B cell (primary cell): ENCODE measurements at regions not wholly inside any gene's neighbourhood (a gene's known extent, or its start where the extent isn't known, plus 50 kb on each side); places are given as distances from the start of the nearest gene placed in this dataset.
"Not testable (repeated sequence)": the region's sequence is repeated elsewhere in the genome, so short reads cannot be mapped to it uniquely, and the experiment has no call there.

Experiments
- ATAC-seq: fragments of 200-7000 bp; cut with Tn5 transposase; one replicate; pipeline ENCODE4 v1.10.0; 2021; ENCODE audit warnings: low read depth, mild to moderate bottlenecking, moderate number of reproducible peaks, moderate library complexity
- CTCF ChIA-PET: fragments of 350-600 bp; sonication (Branson Sonifier 250); formaldehyde crosslinking; loops from one replicate; lab custom pipeline; 2021; ENCODE audit warnings: antibody characterized with exemption, inconsistent platforms; lab: Charles Lee
- POLR2A ChIA-PET: fragments of 350-600 bp; sonication (Branson Sonifier 250); formaldehyde crosslinking; loops from one replicate; lab custom pipeline; 2021; ENCODE audit warnings: antibody characterized with exemption; lab: Charles Lee
- DNase-seq: peaks from one replicate; pipeline ENCODE4 v3.0.0; 2013
- H2AFZ ChIP-seq: 2 replicates; pipeline ENCODE4 v1.6.1; 2012; ENCODE audit warnings: mild to moderate bottlenecking, low read depth, low read length; ENCODE audit not compliant: insufficient read depth, poor library complexity, severe bottlenecking
- H3K27ac ChIP-seq, 2 donors: 1 replicate in 1 of 2; 2 replicates in 1 of 2; pipeline ENCODE4 v1.5.1; 2012 to 2013; ENCODE audit warnings: low read length in 2 of 2, mild to moderate bottlenecking in 2 of 2, moderate library complexity in 1 of 2
- H3K27me3 ChIP-seq, 4 experiments: fragments of 200-600 bp in 1 of 4; sonication (generic) in 1 of 4; replicated peaks in 1 of 4; 1 replicate in 2 of 4; 2 replicates in 2 of 4; pipeline versions ENCODE4 v1.6.1 to v1.7.0; 2013 to 2016; ENCODE audit warnings: low read length in 3 of 4, mild to moderate bottlenecking in 2 of 4, mixed read lengths in 1 of 4, moderate library complexity in 1 of 4; ENCODE audit not compliant: insufficient read depth in 4 of 4, control insufficient read depth in 3 of 4; ENCODE audit errors: control extremely low read depth in 1 of 4
- H3K36me3 ChIP-seq, 2 experiments: replicated peaks in 1 of 2; 1 replicate in 1 of 2; 2 replicates in 1 of 2; pipeline versions ENCODE4 v1.6.1 to v1.7.1; 2013; ENCODE audit warnings: low read length in 1 of 2; ENCODE audit not compliant: insufficient read depth in 2 of 2, control insufficient read depth in 1 of 2; ENCODE audit errors: control extremely low read depth in 1 of 2, extremely low read depth in 1 of 2
- H3K4me1 ChIP-seq, 2 donors: fragments of 200-600 bp in 1 of 2; sonication (generic) in 1 of 2; 1 replicate in 1 of 2; 2 replicates in 1 of 2; pipeline versions ENCODE4 v1.5.1 to v1.6.1; 2013 to 2017; ENCODE audit warnings: low read length in 2 of 2; ENCODE audit not compliant: control insufficient read depth in 2 of 2, insufficient read depth in 2 of 2
- H3K4me2 ChIP-seq: replicated peaks from 2 replicates; pipeline ENCODE3; 2012; ENCODE audit warnings: mild to moderate bottlenecking, low read depth, low read length; ENCODE audit not compliant: poor library complexity, severe bottlenecking
- H3K4me3 ChIP-seq, 5 experiments: fragments of 200-600 bp in 1 of 5; sonication (generic) in 1 of 5; 1 replicate in 3 of 5; 2 replicates in 2 of 5; pipeline versions ENCODE4 v1.5.1 to v1.7.0; 2011 to 2016; ENCODE audit warnings: low read length in 4 of 5, mild to moderate bottlenecking in 4 of 5, low read depth in 2 of 5, control low read depth in 1 of 5, moderate library complexity in 1 of 5; ENCODE audit not compliant: insufficient read depth in 1 of 5; ENCODE audit errors: control extremely low read depth in 1 of 5, extremely low read depth in 1 of 5
- H3K79me2 ChIP-seq: fragments of 200-600 bp; sonication (generic); one replicate; pipeline ENCODE4 v1.6.0; 2016; ENCODE audit warnings: low read length; ENCODE audit not compliant: control insufficient read depth, insufficient read depth
- H3K9ac ChIP-seq: fragments of 200-600 bp; sonication (generic); 2 replicates; pipeline ENCODE4 v1.6.1; 2017; ENCODE audit warnings: mild to moderate bottlenecking, low read length, moderate library complexity
- H3K9me3 ChIP-seq, 3 donors: one replicate each; pipeline versions ENCODE4 v1.6.1 to v1.7.1; 2013; ENCODE audit warnings: low read length in 2 of 3; ENCODE audit not compliant: control insufficient read depth in 2 of 3, insufficient read depth in 1 of 3; ENCODE audit errors: control extremely low read depth in 1 of 3
- H4K20me1 ChIP-seq: 2 replicates; pipeline ENCODE4 v1.6.0; 2012; ENCODE audit warnings: mild to moderate bottlenecking, low read length; ENCODE audit not compliant: insufficient read depth, control insufficient read depth, poor library complexity, severe bottlenecking
- H3K27ac Mint-ChIP-seq: one replicate; pipeline ENCODE4 v1.8.0; 2021; ENCODE audit warnings: mixed read lengths
- H3K27me3 Mint-ChIP-seq: one replicate; pipeline ENCODE4 v1.8.0; 2021; ENCODE audit warnings: mixed read lengths
- H3K4me1 Mint-ChIP-seq: one replicate; pipeline ENCODE4 v1.8.0; 2021; ENCODE audit warnings: mixed read lengths
- H3K4me3 Mint-ChIP-seq: one replicate; pipeline ENCODE4 v1.8.0; 2021; ENCODE audit warnings: mixed read lengths
- H3K9me3 Mint-ChIP-seq: one replicate; pipeline ENCODE4 v1.8.0; 2022; ENCODE audit warnings: mixed read lengths; ENCODE audit not compliant: insufficient read depth
- CTCF ChIP-seq: fragments of 200-600 bp; IDR thresholded peaks from one replicate; pipeline ENCODE4 v1.8.0; 2022; ENCODE audit warnings: antibody characterized with exemption, mild to moderate bottlenecking
- EZH2 ChIP-seq: IDR thresholded peaks from 2 replicates; pipeline ENCODE4 v1.6.1; 2012; ENCODE audit warnings: borderline replicate concordance, low read depth, mild to moderate bottlenecking, moderate library complexity, low read length; ENCODE audit not compliant: insufficient read depth, poor library complexity, severe bottlenecking
- WGBS: methylation state at CpG from one replicate; pipeline ENCODE4 v1.1.5; 2013; ENCODE audit warnings: missing lambda C conversion rate; ENCODE audit not compliant: insufficient coverage; 5-methylcytosine and 5-hydroxymethylcytosine counted together
- intact Hi-C: fragments of 100-400 bp; cut with micrococcal nuclease; formaldehyde crosslinking; loops from one replicate; pipeline ENCODE4 v1.10.0; 2022

GRCh38 chr10:21355591-21356011, 169.9 kb downstream of the SKIDA1 start:
- ATAC-seq (no peak), DNase-seq (no peak)
- Mint-ChIP-seq H3K4me1 (no peaks in the 10 kb centered on the region), H3K9me3 (no peaks in the 10 kb centered on the region), H3K27ac (no peak overlapping the region), H3K27me3 (peaks cover 10% of the 10 kb centered on the region), H3K4me3 (no peak overlapping the region)
- TF ChIP-seq CTCF, result no peak
- no peak for TF ChIP-seq EZH2
- ChIA-PET CTCF (no interaction called here), POLR2A (no interaction called here)
- 64% methylated on average over 2 of the region's 2 CpGs for WGBS
- no peaks in the 10 kb centered on the region for H3K4me1 ChIP-seq
- no peaks in the 10 kb centered on the region for H3K79me2 ChIP-seq
- intact Hi-C loops, result no loop called here
- no peaks in the 10 kb centered on the region for H3K36me3 ChIP-seq
- H3K9ac ChIP-seq, result no peak overlapping the region
- H3K4me3 ChIP-seq, result no peak overlapping the region
- H3K9me3 ChIP-seq, result peaks cover 0 to 10% (median 0%) of the 10 kb centered on the region in 3 donors
- no peak overlapping the region for H3K4me2 ChIP-seq
- no peaks in the 10 kb centered on the region for H3K27me3 ChIP-seq
- H3K27ac ChIP-seq, result no peak overlapping the region
- H4K20me1 ChIP-seq, result no peaks in the 10 kb centered on the region
- no peak overlapping the region for H2AFZ ChIP-seq

GRCh38 chr10:21352886-21353285, 172.6 kb downstream of the SKIDA1 start:
- Histone ChIP-seq H3K27ac (no peak overlapping the region), H3K4me2 (no peak overlapping the region), H4K20me1 (no peaks in the 10 kb centered on the region), H3K79me2 (no peaks in the 10 kb centered on the region), H3K9me3 (peaks cover 0 to 19% (median 0%) of the 10 kb centered on the region in 3 donors), H3K27me3 (no peaks in the 10 kb centered on the region), H3K4me3 (no peak overlapping the region), H3K9ac (no peak overlapping the region), H3K36me3 (no peaks in the 10 kb centered on the region), H2AFZ (no peak overlapping the region), H3K4me1 (no peaks in the 10 kb centered on the region)
- H3K27ac Mint-ChIP-seq, result no peak overlapping the region
- intact Hi-C loops, result no loop called here
- no peaks in the 10 kb centered on the region for H3K4me1 Mint-ChIP-seq
- ChIA-PET POLR2A (no interaction called here), CTCF (no interaction called here)
- peaks cover 13% of the 10 kb centered on the region for H3K27me3 Mint-ChIP-seq
- no CpG with 5 or more reads among the region's 1 CpG for WGBS
- no peak overlapping the region for H3K4me3 Mint-ChIP-seq
- no peaks in the 10 kb centered on the region for H3K9me3 Mint-ChIP-seq
- DNase-seq (no peak), ATAC-seq (no peak)
- TF ChIP-seq CTCF, result no peak
- no peak for TF ChIP-seq EZH2

- H3K9ac ChIP-seq, POLR2A ChIA-PET, CTCF ChIA-PET, H4K20me1 ChIP-seq, H2AFZ ChIP-seq, ATAC-seq, H3K4me3 Mint-ChIP-seq, H3K9me3 Mint-ChIP-seq, H3K36me3 ChIP-seq, H3K79me2 ChIP-seq, H3K27ac ChIP-seq, H3K27me3 ChIP-seq, H3K4me1 ChIP-seq, H3K4me3 ChIP-seq, H3K27me3 Mint-ChIP-seq, H3K4me2 ChIP-seq, H3K27ac Mint-ChIP-seq, H3K4me1 Mint-ChIP-seq, intact Hi-C loops, DNase-seq: not testable (repeated sequence)
- no CpG with 5 or more reads among the region's 2 CpGs for WGBS
- peaks cover 0 to 19% (median 0%) of the 10 kb centered on the region in 3 donors for H3K9me3 ChIP-seq
These were observed 173.9 kb downstream of the SKIDA1 start for GRCh38 chr10:21351594-21351993.
